Ovary (tissue), 7 donors: ENCODE measurements at regions not wholly inside any gene's neighbourhood (a gene's known extent, or its start where the extent isn't known, plus 50 kb on each side); places are given as distances from the start of the nearest gene placed in this dataset.

Source experiments
- DNase-seq, 5 donors: peaks; one replicate each; pipeline ENCODE4 v3.0.0-alpha.2; 2019 to 2020
- H3K27ac ChIP-seq, 2 donors: fragments of 200-600 bp; one replicate each; pipeline versions ENCODE4 v1.5.1 to v1.8.0; 2019 to 2022
- H3K27me3 ChIP-seq: fragments of 200-600 bp; one replicate; pipeline ENCODE4 v1.8.0; 2022
- H3K36me3 ChIP-seq: fragments of 200-600 bp; sonication (generic); one replicate; pipeline ENCODE4 v1.5.1; 2019
- H3K4me1 ChIP-seq: one replicate; pipeline ENCODE4 v1.8.1; 2013; ENCODE audit warnings: mild to moderate bottlenecking, moderate library complexity; ENCODE audit not compliant: insufficient read depth
- H3K4me3 ChIP-seq: fragments of 200-600 bp; sonication (generic); one replicate; pipeline ENCODE4 v1.5.1; 2017
- H3K9me3 ChIP-seq, 2 donors: fragments of 200-600 bp in 1 of 2; sonication (generic) in 1 of 2; one replicate each; pipeline versions ENCODE4 v1.5.1 to v1.8.1; 2013 to 2019; ENCODE audit warnings: mild to moderate bottlenecking in 1 of 2, moderate library complexity in 1 of 2
- CTCF ChIP-seq, 3 donors: fragments of 450-650 bp in 2 of 3; fragments of 200-600 bp in 1 of 3; IDR thresholded peaks; one replicate each; pipeline versions ENCODE4 v1.5.1 to v1.8.0; 2016 to 2022; ENCODE audit warnings: antibody characterized with exemption in 3 of 3, mild to moderate bottlenecking in 1 of 3
- EP300 ChIP-seq: sonication (generic); formaldehyde crosslinking; IDR thresholded peaks from one replicate; pipeline ENCODE4 v1.6.1; 2017; ENCODE audit warnings: antibody characterized with exemption
- POLR2A ChIP-seq: fragments of 450-650 bp; IDR thresholded peaks from one replicate; pipeline ENCODE4 v1.6.1; 2017; ENCODE audit warnings: antibody characterized with exemption, mild to moderate bottlenecking, moderate library complexity
- WGBS, 3 donors: extraction: QIAGEN DNeasy Blood & Tissue Kit in 1 of 3; methylation state at CpG; one replicate each; pipeline versions ENCODE4 v1.1.5 to v1.1.7; 2013 to 2017; 5-methylcytosine and 5-hydroxymethylcytosine counted together
- intact Hi-C, 4 donors: fragments of 100-400 bp; cut with DNase I; formaldehyde crosslinking; loops; one replicate each; pipeline versions ENCODE4 v1.11.0 to v1.15.1; 2022 to 2023
- donor health status: DM: no; HTN: no; CAD: no; lungs with moderate emphysema.
- donor health status: DM: no; HTN: no; CAD: no.
- donor health status: Bipolar disorder and iron deficiency.
- donor health status: DM: no; HTN: no; CAD: no.
- donor health status: DM: yes; HTN: yes; CAD: no.

GRCh38 chr5:63164339-63164738, 585.7 kb downstream of the LRRC70 start:
- TF ChIP-seq POLR2A: no peak
- no peak for TF ChIP-seq EP300
- TF ChIP-seq CTCF (IDR thresholded peaks at IDR 0.05): no peak
- Histone ChIP-seq H3K4me3 (no peak overlapping the region), H3K4me1 (peaks cover 2% of the 10 kb centered on the region), H3K27ac (no peak overlapping the region), H3K36me3 (no peaks in the 10 kb centered on the region), H3K9me3 (no peaks in the 10 kb centered on the region), H3K27me3 (no peaks in the 10 kb centered on the region)
- DNase-seq: no peak
- WGBS, 3 donors: 45 to 95% (median 69%) methylated on average over 2 of the region's 2 CpGs
- intact Hi-C loops: no loop called here

GRCh38 chr5:63155310-63155631, 576.7 kb downstream of the LRRC70 start:
- WGBS, 3 donors: 75 to 83% (median 81%) methylated on average over 2 of the region's 2 CpGs
- Histone ChIP-seq H3K36me3 (no peaks in the 10 kb centered on the region), H3K4me3 (no peak overlapping the region), H3K4me1 (no peaks in the 10 kb centered on the region), H3K27ac (no peak overlapping the region), H3K9me3 (no peaks in the 10 kb centered on the region), H3K27me3 (no peaks in the 10 kb centered on the region)
- TF ChIP-seq EP300 (no peak), CTCF (IDR thresholded peaks at IDR 0.05) (no peak), POLR2A (no peak)
- DNase-seq: no peak
- intact Hi-C loops: no loop called here

- Histone ChIP-seq H3K4me1 (no peaks in the 10 kb centered on the region), H3K4me3 (no peak overlapping the region), H3K36me3 (no peaks in the 10 kb centered on the region), H3K9me3 (no peaks in the 10 kb centered on the region), H3K27ac (no peak overlapping the region), H3K27me3 (no peaks in the 10 kb centered on the region)
- 91% methylated on average over 10 of the region's 10 CpGs for WGBS, 3 donors
- TF ChIP-seq POLR2A (no peak), CTCF (IDR thresholded peaks at IDR 0.05) (no peak), EP300 (no peak)
- no peak for DNase-seq
- intact Hi-C loops: no loop called here
Measured at GRCh38 chr5:63154476-63155309, 576.1 kb downstream of the LRRC70 start.

- Histone ChIP-seq H3K4me1 (no peaks in the 10 kb centered on the region), H3K4me3 (no peak overlapping the region), H3K9me3 (no peaks in the 10 kb centered on the region), H3K27ac (no peak overlapping the region), H3K36me3 (no peaks in the 10 kb centered on the region), H3K27me3 (no peaks in the 10 kb centered on the region)
- 22 to 36% (median 32%) methylated on average over 1 of the region's 1 CpG for WGBS, 3 donors
- no peak for DNase-seq
- no peak for TF ChIP-seq CTCF (IDR thresholded peaks at IDR 0.05)
- no peak for TF ChIP-seq POLR2A
- no peak for TF ChIP-seq EP300
- intact Hi-C loops: no loop called here
Measured at GRCh38 chr5:63152871-63153270, 574.3 kb downstream of the LRRC70 start.
